ENCODE measurements at regions not wholly inside any gene's neighbourhood (a gene's known extent, or its start where the extent isn't known, plus 50 kb on each side); places are given as distances from the start of the nearest gene placed in this dataset.

DNA sequence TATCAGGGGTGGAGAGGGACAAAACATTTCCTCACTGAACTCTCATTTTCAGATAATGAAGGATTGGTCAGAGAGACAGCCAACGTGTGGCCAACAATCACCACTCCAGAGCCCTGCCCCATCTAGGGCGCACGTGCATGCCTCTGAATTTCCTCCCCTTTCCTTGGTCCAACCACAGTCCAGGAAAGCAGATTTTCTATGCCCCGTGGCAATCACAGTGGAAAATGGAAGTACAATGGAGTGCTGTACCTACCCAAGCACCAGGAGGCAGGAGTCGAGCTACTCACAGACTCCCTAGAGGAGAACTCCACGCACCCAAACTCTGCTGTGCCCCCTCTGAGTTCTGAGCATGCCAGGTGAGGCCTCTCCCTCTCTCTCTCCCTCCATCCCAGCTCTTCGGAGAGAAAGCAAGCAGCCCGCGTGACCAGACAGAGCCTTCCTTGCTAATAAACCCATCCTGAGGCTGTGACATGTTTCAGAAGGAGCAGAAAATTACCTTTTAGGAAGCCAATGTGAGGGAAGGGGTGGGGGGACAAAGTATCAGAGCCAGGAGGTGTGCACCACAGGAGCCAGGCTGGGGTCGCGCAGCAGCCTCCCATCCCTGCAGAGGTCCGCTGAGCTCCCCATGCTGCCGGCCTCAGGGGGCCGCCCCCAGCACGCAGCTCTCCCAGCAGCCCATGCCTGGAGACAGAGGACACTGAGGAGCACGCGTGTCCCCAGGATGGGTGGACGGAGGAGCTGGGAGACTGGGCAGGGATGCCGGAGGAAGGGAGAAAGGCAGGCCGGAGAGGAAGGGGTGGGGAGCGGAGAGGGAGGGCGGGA, 73.4 kb downstream of the PITPNM2 start:
- no peak for DNase-seq (ENCODE audit: low read depth)

DNA sequence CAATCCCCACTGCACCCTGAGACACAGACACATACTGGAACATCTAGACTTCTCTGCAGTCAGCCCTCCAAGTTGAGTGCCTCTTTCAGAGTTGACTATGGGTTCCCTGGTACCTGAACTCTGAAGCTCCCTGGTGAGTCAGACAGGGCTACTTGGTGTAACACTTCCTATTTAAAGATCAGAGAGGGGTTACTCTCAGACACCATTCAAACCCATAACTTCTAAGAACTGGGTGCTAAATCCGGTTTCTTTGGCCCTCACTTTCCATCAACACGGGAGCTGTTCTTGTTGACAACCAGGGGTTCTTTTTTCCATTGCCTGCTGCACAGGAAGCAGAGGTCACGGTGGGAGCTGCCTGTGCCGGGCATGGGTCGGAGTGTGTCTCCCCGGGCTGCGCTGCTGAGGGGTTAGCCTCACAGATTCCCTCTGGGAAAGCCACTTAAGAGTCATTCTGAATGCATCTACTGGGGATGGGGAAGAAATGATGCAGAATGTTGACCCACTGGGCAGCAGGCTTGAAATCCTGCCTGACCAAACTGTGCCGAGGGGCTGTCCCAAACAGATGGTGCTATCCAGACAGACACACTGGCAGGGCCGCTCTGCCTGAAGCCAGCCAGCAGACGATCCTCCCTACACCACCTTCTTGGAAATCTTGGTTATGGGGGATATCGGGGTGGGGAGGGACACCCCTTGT, 74.1 kb downstream of the PITPNM2 start:
- DNase-seq (ENCODE audit: low read depth), result peak; percentile 19

DNA sequence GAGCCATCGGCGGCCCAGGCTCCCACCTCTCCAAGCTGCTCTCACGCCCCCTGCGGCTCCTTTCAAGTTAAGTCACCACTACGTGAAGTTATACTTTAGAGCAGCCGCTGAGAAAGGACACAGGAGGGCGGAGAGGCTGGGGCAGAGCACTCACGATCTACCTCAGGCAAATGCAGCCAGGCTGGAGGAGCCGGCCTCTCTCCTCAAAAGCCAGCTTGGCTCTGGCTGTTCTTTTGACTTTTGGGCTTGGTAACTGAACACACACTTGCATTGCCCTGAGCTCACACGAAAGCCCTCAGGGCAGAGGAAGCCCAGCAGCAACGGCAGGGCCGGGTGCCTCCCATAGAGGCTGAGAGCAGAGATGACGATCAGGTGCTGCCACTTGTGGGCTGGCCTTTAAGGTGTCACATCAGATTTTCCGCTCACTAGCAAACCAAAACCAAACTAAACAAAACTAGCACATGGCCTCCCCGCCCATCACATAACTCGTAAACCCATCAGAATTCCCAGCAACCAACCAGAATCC, 75.2 kb downstream of the PITPNM2 start:
- peak; percentile 61 for DNase-seq (ENCODE audit: low read depth)

DNA sequence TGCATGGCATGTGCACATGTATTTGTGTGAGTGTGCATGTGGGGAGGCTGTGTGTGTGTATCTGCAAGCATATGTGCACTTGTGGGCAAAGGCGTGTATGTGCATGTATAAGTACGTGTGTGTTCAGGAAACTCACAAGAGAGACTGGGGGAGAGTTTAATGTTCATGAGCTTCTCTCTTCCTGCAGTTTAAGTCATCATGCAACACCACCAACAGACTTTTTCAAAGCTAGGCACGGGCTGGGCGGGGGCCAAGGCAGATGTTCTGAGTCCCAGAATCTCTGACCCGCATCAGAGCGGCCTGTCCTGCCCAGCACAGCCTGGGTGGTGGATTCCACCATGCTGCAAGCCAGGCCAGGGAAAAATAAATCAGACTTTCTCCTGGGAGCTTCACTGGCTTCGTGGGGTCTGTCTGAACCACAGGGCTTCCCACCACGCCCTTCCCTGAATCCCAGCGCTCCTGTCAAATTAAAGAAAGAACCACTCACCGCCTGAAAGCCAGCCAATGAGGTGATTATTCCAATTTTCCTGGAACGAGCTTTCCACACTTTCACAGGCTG, 75.7 kb downstream of the PITPNM2 start:
- no peak for DNase-seq (ENCODE audit: low read depth)

DNA sequence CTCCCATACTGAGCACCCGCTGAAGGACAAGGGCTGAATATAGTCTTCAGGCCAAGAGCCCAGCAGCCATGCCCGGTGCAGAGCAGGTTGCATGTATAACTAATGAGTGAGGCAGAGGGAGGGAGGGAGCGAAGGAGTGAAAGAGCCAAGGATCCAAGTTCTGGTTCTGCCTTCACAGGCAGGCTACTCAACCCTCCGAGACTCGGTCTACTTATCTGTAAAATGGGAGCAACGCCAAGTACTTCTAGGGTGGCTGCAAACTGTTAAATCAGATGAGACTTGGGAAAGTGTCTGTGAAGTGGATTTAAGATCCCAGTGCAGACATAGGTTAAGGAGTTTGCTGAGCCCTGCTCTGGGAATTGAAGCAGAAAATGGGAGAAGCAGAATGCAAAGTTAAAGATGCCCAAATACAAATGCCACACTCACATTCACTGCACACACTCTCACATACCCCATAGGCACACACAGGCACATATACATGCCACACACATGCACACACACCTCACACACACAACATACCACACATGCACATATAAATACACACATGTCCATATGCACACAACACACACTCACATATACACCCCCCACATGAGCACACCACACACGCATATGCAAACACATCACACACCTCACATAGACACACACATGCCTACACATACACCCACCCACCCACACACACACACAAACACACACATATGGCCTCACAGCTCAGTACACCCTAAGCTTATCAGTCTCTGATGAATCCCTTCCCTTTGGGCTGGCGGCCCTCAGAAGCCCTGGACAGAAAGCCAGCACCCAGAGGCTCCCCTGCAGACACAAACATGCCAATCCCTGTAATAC, 76.7 kb downstream of the PITPNM2 start:
- no peak for DNase-seq (ENCODE audit: low read depth)

DNA sequence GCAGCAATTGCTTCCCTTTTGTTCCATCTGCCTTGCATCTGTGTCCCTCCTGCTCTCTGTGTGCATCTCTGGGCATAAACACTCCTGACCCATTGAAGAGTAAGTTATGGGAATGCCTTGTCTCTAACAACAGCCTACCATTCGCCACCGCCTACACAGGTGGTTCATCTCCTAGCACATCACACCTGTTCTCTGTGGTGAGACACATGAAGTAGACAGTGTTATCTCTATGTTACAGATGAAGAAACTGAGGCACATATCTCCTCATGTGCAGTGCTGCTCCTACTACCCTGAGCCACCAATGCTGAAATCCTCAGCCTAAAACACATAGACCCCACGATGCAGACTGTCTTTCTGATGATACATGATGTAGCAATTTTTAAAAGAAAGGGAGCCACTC, 77.6 kb downstream of the PITPNM2 start:
- DNase-seq (ENCODE audit: low read depth), result no peak

DNA sequence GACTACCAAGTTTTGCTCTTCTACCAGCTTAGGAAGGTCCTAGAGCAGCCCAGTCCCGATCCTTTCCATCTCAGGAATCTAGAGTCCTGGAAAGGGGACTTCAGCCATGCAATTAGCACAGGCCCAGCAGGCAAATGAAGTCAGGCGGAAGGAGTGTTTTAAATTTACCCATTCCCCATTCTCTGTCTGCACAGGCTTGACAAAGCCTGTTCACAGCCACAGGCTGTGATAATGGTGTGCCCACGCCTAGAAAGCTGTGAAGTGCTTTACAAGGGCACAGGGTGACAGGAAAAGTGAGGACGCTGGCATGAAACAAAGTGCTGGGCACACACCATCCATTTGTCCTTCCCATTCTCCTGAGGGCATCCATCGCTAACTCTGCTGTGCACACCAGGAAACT, 79.0 kb downstream of the PITPNM2 start:
- no peak for DNase-seq (ENCODE audit: low read depth)

DNA sequence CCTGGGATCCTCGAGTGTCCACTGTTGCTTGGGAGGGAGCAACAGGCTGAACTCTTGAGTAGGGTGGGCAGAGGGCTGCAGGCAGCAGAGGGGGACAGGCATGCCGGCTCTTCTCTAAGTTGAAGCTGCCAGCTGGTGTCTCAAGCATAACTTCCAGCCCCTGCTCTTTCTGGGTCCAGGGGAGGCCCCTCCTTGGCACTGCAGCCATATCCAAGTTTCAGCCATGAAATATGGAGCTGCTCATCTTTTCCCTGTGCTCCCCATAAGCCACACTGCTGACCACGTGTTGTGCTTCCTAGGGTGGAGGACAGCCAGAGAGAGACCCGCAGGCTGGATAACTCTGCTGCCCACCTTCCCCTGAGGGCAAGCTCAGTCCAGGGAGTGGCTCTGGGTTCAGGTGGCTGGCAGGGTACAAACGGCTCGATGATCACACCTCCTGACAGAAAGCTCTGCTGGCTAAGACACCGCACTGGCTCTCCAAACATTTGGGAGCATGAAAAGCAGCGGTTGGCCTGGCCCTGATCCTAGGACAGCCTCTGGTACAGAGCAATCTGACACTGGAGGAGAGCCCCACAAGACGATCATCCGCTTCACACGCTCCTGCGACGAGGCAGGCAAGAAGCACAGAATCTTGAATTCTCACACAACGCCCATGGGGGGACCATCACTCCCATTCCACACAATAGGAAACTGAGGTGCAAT, 79.6 kb downstream of the PITPNM2 start:
- no peak for DNase-seq (ENCODE audit: low read depth)

DNA sequence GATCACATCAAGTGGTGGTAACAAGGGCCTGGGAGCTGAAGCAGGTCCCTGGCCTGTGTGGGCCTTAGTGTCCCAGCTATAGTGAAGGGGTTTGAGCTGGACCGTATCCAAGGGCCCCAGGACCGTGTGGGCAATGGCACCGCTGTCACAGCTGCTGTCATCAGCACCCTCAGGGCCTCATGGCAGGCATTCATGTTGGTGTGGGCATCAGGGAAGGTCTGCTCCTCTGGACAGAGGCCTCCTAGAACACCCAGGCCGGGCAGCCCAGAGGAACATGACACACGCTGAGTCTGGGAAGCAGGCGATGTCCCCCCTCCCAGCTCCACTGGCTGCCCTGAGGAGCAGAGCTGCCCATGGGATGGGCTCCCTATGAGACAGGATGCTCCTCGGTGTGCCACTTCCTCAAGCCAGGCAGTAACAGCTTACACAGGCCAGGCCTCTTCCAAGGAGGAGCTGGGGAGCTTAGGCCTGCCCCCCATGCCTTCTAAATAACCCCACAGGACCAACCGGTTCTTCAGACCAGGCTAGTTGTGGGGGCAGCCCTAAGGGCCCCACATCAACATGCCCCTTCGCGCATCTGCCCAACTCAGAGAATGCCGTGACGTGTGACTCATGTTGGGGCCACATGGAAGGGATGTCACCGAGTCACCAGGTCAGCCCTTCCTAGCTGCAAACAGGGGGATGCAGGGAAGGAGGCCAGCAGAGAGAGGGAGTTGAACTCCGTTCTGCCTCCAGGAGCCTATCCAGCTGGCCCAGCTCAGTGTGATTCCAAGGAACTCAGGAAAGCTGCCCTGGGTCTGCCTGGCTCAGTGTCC, 80.4 kb downstream of the PITPNM2 start:
- DNase-seq (ENCODE audit: low read depth), result no peak

DNA sequence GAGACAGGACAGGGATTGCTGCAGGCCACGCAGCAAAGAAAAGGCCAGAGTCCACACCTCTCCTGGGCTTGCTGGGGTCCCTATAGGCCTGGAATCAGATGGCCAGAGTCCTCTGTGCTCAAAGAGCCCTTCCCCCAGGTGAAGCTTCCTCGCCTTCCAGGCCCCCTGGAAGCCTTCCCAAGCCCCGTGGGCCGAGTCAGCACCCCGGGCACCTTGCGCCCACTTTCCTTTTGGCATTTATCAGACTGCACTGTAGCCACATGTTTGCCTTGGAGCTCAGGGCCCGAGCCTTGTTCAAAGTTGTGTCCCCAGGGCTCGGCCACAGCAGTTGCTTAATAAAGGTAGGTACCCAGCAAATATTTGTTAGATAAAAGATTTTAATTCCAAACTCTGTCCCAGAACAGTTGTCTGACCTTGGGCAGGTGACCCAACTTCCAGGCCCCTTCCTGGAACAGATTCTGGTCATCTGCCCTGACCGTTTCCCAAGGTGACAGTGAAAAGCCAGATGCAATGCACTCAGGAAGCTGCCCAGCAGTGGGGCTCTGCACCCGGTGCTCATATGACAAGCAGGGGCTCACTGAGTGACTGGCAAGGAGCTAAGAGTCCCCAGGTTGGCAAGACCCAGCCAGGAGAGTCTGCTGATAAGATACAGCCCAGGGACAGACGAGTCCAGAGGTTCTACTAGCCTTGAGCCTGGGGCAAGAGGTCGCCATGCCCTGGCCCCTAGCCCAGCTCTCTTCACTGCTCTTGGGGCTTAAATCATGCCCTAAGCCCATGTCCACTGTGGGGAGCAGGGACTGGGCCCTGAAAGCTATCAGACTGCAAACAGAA, 81.2 kb downstream of the PITPNM2 start:
- DNase-seq (ENCODE audit: low read depth), result no peak

DNA sequence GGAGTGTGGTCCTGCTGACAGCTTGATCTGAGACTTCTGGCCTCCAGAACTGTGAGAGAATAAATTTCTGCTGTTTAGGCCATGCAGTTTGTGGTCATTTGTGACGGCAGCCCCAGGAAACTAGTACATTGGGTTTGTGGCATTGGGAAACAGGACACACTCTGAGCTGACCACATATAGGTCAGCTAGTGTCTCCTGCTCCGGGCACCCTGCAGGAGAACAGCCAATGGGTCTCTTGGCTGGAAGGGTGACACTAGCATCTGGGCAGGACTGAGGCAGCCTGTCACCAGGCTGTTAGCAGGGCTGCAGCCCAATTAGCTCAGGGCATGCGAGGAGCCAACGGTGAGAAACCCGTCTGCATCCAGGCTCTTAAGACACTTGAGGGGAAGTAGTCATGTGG, 83.2 kb downstream of the PITPNM2 start:
- no peak for DNase-seq (ENCODE audit: low read depth)

DNA sequence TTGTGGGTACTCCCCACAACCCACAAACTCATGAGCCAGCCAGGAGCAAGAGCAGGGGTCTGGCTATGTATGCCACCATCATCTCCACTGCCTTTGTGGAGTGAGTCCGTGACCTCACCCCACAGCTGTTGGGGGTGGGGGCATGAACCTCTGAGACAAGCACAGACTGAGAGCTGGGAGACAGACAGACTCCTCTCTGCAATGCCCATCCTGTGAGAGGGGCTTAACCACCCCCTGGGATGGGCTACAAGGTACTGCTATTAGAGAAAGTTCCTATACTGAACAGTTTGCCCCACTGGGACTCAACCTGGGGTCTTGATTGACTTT, 84.5 kb downstream of the PITPNM2 start:
- DNase-seq (ENCODE audit: low read depth), result no peak

DNA sequence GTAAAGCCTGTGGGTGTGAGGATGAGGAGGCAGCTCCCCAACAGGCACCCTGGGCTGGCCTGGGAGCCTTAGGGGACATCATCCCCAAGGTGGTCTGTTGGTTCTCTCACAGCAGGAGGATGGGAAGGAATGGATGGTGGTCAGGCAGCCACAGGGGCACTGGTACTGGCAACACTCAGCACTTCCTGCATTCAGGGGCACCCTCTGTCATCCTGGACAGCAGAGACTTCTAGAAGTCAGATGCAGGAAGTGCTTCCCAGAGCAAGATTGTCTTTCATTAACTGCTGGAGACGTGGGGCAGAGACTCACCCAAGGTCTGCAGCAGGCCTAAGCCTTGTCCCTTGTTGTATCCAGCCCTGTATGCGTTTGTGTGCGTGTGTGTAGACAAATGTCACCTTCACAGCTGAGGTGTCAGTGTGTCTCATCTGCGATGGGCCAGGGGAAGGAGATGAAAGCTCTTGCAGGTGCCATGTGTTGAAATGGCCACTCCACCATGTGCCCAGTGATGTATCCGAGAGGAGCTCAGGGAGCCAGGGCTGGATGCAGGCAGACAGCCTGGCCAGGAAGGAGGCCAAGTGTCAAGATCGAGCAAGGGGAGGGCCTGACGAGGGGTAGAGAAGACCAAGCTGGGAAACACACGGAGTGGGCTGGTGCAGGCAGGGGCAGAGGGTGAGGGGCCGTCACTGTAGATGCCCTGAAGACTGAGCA, 85.1 kb downstream of the PITPNM2 start:
- DNase-seq (ENCODE audit: low read depth), result no peak

DNA sequence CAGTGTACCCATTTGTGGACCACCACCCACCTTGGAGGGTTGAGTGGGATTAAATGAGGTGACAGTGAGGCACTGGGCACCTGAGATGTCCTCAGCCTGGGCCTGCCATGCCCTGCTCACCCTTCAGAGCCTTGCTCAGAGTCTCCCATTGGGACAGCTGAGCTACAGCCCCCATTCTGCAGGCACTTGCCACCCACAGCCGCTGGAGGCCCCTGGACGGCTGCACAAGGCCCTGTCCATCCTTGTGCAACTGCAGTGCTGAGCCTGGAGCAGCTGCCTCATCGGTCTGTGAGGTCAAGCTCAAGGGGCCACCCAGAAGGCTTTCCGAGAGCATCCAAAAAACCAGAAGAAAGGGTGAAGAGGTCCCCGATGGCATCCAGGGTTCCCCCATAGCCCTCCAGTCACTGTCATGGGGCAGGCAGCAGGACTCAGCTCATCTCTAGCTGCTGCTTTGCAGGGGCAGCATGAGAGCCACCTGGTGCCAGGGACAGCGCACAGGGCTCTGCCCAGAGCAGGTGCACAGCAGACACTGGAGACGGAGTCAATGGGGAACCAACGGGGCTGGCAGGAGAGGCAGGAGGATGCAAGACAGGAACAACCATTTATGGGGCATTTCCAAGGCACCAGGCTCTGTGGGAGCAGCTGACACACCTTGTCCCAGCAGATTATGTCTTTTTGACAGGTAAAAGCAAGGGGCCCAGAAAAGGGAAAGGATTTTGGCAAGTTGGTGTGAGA, 84.6 kb downstream of the ARL6IP4 start:
- no peak for DNase-seq (ENCODE audit: low read depth)

DNA sequence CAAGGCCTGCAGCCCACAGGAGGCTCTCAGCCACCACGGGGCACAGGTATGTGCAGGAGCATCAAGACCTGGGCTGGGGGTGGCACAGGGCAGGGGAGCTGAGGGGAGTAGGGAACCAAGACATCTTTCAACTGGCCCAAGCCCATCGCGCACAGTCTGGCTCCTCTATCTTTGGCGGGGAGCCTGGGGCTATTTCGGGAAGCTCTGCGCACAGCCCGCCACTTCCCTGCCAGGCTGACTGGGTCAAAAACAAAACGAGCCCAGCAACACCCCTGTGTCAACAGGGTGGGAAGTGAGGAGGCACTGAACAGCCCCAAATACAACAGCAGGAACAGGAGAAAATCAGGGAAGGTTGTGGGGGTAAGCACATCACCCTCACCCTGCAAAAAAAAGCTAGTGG, 83.9 kb downstream of the ARL6IP4 start:
- no peak for DNase-seq (ENCODE audit: low read depth)

DNA sequence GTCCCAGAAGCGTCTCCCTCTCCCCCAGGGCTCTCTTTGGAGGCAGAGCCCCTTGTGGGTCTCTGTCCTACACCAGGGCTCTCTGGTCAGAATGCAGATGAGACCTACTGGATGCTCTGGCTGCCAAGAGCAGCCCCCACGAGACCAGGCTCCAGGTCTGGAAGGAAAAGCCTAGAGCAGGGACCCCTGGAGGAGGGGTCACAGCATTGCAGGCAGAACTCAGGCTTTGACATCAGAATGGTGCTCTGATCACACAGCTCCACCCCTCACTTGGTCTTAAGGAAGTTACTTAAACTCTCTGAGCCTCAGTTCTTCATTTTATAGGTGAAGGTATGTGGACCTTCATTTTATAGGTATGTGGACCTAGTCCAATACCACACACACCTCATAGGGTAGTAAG, 83.1 kb downstream of the ARL6IP4 start:
- no peak for DNase-seq (ENCODE audit: low read depth)

DNA sequence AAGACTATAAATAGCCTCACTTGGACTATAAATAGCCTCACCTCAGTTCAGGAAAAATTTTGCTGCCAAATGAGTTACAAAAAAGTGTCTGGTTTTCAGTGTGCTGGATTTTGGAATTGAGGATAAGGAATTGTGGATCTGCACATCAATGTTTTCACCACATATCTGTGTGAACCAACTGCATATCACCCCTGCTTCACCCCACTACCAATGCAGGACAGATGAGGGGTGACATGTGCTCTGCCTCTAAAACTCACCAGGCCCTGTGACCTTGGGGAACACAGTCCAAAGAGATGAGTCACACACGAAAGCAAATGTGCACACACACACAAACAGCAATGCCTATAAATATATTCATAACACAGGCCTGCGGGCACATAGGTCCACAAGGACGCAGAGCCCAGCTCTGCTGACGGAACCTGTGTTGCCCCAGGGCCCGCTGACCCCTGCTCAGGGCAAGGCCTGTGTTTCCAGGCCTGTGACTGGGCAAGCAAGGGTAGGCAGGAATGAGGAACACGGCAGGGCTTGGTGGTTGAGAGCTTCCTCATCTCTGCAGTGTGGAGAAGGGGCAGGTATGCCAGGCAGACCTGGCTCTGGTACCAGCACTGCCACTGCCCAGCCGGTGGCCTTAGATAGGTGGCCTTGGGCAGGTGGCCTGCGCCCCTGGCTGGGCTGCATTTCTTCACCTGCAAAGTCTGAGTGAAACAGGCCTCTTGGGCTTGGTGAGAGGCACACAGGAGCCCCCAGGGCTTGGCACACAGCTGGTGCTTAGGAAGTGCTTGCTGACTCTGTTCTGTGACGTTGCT, 82.4 kb downstream of the ARL6IP4 start:
- no peak for DNase-seq (ENCODE audit: low read depth)

Measured in stimulated activated CD8-positive, alpha-beta memory T cell treated with anti-CD3 and anti-CD28 coated beads, Interleukin-12 subunit alpha, Interleukin-12 subunit beta, amount 100 ng/mL, for 4 hours (primary cell).